ENCODE measurements at regions not wholly inside any gene's neighbourhood (a gene's known extent, or its start where the extent isn't known, plus 50 kb on each side); places are given as distances from the start of the nearest gene placed in this dataset.

DNA sequence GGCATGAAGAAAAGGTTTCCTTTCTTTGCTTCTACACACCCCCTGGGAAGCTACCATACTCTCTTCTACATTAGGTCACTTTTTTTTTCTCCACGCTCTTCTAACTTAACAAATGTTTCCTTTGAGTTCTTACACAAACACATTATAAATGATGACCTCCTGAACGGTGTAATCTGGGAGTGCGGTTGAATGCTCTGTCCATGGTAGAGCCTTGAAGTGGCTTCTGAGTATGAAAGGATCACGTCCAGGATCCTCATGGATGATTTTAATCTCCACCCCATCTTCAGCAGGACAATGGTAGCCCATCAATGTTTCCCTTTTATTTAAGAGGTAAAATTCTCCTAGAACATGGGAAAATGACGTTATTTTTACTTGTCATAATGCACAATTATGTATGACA lies 587.3 kb downstream of the SEMA5A start:
- TF ChIP-seq, protein P1, sequence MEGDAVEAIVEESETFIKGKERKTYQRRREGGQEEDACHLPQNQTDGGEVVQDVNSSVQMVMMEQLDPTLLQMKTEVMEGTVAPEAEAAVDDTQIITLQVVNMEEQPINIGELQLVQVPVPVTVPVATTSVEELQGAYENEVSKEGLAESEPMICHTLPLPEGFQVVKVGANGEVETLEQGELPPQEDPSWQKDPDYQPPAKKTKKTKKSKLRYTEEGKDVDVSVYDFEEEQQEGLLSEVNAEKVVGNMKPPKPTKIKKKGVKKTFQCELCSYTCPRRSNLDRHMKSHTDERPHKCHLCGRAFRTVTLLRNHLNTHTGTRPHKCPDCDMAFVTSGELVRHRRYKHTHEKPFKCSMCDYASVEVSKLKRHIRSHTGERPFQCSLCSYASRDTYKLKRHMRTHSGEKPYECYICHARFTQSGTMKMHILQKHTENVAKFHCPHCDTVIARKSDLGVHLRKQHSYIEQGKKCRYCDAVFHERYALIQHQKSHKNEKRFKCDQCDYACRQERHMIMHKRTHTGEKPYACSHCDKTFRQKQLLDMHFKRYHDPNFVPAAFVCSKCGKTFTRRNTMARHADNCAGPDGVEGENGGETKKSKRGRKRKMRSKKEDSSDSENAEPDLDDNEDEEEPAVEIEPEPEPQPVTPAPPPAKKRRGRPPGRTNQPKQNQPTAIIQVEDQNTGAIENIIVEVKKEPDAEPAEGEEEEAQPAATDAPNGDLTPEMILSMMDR (IDR thresholded peaks at IDR 0.05; ENCODE audit: low read depth, low read length), result no peak
- no peak for TF ChIP-seq MYC (IDR thresholded peaks at IDR 0.05; ENCODE audit: low read depth, low read length)
